T-cell (primary cell): ENCODE measurements at regions not wholly inside any gene's neighbourhood (a gene's known extent, or its start where the extent isn't known, plus 50 kb on each side); places are given as distances from the start of the nearest gene placed in this dataset.

Experiments used
- ATAC-seq, 4 experiments: fragments of 200-7000 bp in 3 of 4; fragments of 150-1000 bp in 1 of 4; cut with Tn5 transposase; replicated peaks in 1 of 4; 1 replicate in 3 of 4; 2 replicates in 1 of 4; pipeline ENCODE4 v1.10.0; 2021; ENCODE audit warnings: moderate library complexity in 3 of 4, mild to moderate bottlenecking in 2 of 4, moderate number of reproducible peaks in 1 of 4
- CTCF ChIA-PET, 2 donors: fragments of 300-600 bp; sonication (Branson Sonifier 250); formaldehyde crosslinking; loops; one replicate each; lab custom pipeline; 2022; ENCODE audit warnings: antibody characterized with exemption in 2 of 2; lab: Charles Lee
- POLR2A ChIA-PET, 2 donors: fragments of 300-600 bp; sonication (Branson Sonifier 250); formaldehyde crosslinking; loops; one replicate each; lab custom pipeline; 2022; ENCODE audit warnings: antibody characterized with exemption in 2 of 2; lab: Charles Lee
- DNase-seq, 35 experiments: peaks; one replicate each; pipeline versions ENCODE4 v3.0.0 to v3.0.0-alpha.2; 2013 to 2023
- H3K27ac ChIP-seq: one replicate; pipeline ENCODE4 v1.5.1; 2013; ENCODE audit warnings: low read length
- H3K27me3 ChIP-seq, 2 experiments: replicated peaks in 1 of 2; 1 replicate in 1 of 2; 2 replicates in 1 of 2; pipeline versions ENCODE4 v1.6.1 to v1.7.0; 2013; ENCODE audit warnings: low read length in 1 of 2, mixed read lengths in 1 of 2; ENCODE audit not compliant: control insufficient read depth in 2 of 2, insufficient read depth in 2 of 2; ENCODE audit errors: extremely low read depth in 1 of 2
- H3K36me3 ChIP-seq, 2 donors: 1 replicate in 1 of 2; 2 replicates in 1 of 2; pipeline versions ENCODE4 v1.6.1 to v1.7.0; 2013; ENCODE audit warnings: low read length in 1 of 2; ENCODE audit not compliant: control insufficient read depth in 2 of 2, insufficient read depth in 1 of 2; ENCODE audit errors: extremely low read depth in 1 of 2
- H3K4me1 ChIP-seq, 2 experiments: 1 replicate in 1 of 2; 2 replicates in 1 of 2; pipeline versions ENCODE4 v1.6.1 to v1.7.0; 2013; ENCODE audit warnings: low read length in 2 of 2, mixed read lengths in 1 of 2; ENCODE audit not compliant: insufficient read depth in 2 of 2, control insufficient read depth in 1 of 2; ENCODE audit errors: extremely low read depth in 1 of 2
- H3K4me3 ChIP-seq, 2 donors: 1 replicate in 1 of 2; 2 replicates in 1 of 2; pipeline versions ENCODE4 v1.5.1 to v1.7.0; 2013; ENCODE audit warnings: mild to moderate bottlenecking in 2 of 2, low read length in 1 of 2, moderate library complexity in 1 of 2; ENCODE audit not compliant: control insufficient read depth in 1 of 2; ENCODE audit errors: extremely low read depth in 1 of 2
- H3K9me3 ChIP-seq: 2 replicates; pipeline ENCODE4 v1.7.0; 2013
- H3K27ac Mint-ChIP-seq, 2 donors: one replicate each; pipeline ENCODE4 v1.8.0; 2020 to 2021; ENCODE audit warnings: mild to moderate bottlenecking in 2 of 2, mixed read lengths in 2 of 2
- H3K27me3 Mint-ChIP-seq, 2 donors: one replicate each; pipeline ENCODE4 v1.8.0; 2021 to 2022; ENCODE audit warnings: mixed read lengths in 2 of 2
- H3K36me3 Mint-ChIP-seq: one replicate; pipeline ENCODE4 v1.8.0; 2021; ENCODE audit warnings: mixed read lengths
- H3K4me1 Mint-ChIP-seq, 3 donors: one replicate each; pipeline ENCODE4 v1.8.0; 2020 to 2022; ENCODE audit warnings: mixed read lengths in 3 of 3, mild to moderate bottlenecking in 1 of 3
- H3K4me3 Mint-ChIP-seq, 3 donors: one replicate each; pipeline ENCODE4 v1.8.0; 2020 to 2022; ENCODE audit warnings: mild to moderate bottlenecking in 3 of 3, mixed read lengths in 3 of 3, moderate library complexity in 3 of 3
- H3K9me3 Mint-ChIP-seq, 3 donors: one replicate each; pipeline ENCODE4 v1.8.0; 2020 to 2022; ENCODE audit warnings: mixed read lengths in 3 of 3
- WGBS: methylation state at CpG from one replicate; pipeline ENCODE4 v1.1.5; 2013; ENCODE audit warnings: missing lambda C conversion rate; ENCODE audit not compliant: insufficient coverage; 5-methylcytosine and 5-hydroxymethylcytosine counted together

- H3K9me3 Mint-ChIP-seq = no peaks in the 10 kb centered on the region
- CTCF ChIA-PET = interaction anchor here in 1 of 2 donors (0.9 to 1.4 kb wide), 3 partner anchors 48 to 378 kb away, joined by 3 to 8 read pairs (median 7); no protein-coding TSS in a partner anchor
- H3K36me3 ChIP-seq = no peaks in the 10 kb centered on the region
- H3K27ac ChIP-seq = peak overlapping the region; percentile 13
- H3K4me1 ChIP-seq = peaks cover 0 to 12% of the 10 kb centered on the region in 2 experiments
- no peaks in the 10 kb centered on the region for H3K9me3 ChIP-seq
- no peaks in the 10 kb centered on the region for H3K27me3 Mint-ChIP-seq
- H3K36me3 Mint-ChIP-seq = no peaks in the 10 kb centered on the region
- no peak overlapping the region for H3K4me3 ChIP-seq
- WGBS = 20% methylated on average over 2 of the region's 7 CpGs
- DNase-seq (peak in 2 of 35 experiments; percentile 0 to 24), ATAC-seq (peak; percentile 52 to 87 (median 72))
- no peak overlapping the region for H3K4me3 Mint-ChIP-seq
- peaks cover 0 to 3% (median 0%) of the 10 kb centered on the region in 3 donors for H3K4me1 Mint-ChIP-seq
- H3K27me3 ChIP-seq = no peaks in the 10 kb centered on the region
- H3K27ac Mint-ChIP-seq = no peak overlapping the region
- POLR2A ChIA-PET = no interaction called here
Observed at GRCh38 chr3:102180280-102180931, 254.4 kb upstream of the ZPLD1 start.

- Mint-ChIP-seq H3K4me1 (peaks cover 0 to 3% (median 0%) of the 10 kb centered on the region in 3 donors), H3K9me3 (no peaks in the 10 kb centered on the region), H3K36me3 (no peaks in the 10 kb centered on the region), H3K4me3 (no peak overlapping the region), H3K27me3 (no peaks in the 10 kb centered on the region), H3K27ac (no peak overlapping the region)
- 75% methylated on average over 3 of the region's 4 CpGs for WGBS
- DNase-seq (no peak), ATAC-seq (no peak)
- ChIA-PET POLR2A (no interaction called here), CTCF (interaction anchor here in 1 of 2 donors (0.9 to 1.4 kb wide), 2 partner anchors 47 to 378 kb away, joined by 3 to 7 read pairs; no protein-coding TSS in a partner anchor)
- H3K27ac ChIP-seq = no peak overlapping the region
- no peaks in the 10 kb centered on the region for H3K27me3 ChIP-seq
- H3K36me3 ChIP-seq = no peaks in the 10 kb centered on the region
- H3K4me1 ChIP-seq = peaks cover 0 to 12% of the 10 kb centered on the region in 2 experiments
- no peak overlapping the region for H3K4me3 ChIP-seq
- H3K9me3 ChIP-seq = no peaks in the 10 kb centered on the region
Observed at GRCh38 chr3:102181175-102181920, 253.5 kb upstream of the ZPLD1 start.

GRCh38 chr3:102182162-102182561 lies 252.7 kb upstream of the ZPLD1 start:
- WGBS = no CpG with 5 or more reads among the region's 5 CpGs
- Mint-ChIP-seq H3K4me3 (no peak overlapping the region), H3K36me3 (no peaks in the 10 kb centered on the region), H3K27me3 (no peaks in the 10 kb centered on the region), H3K9me3 (no peaks in the 10 kb centered on the region), H3K4me1 (peaks cover 0 to 3% (median 0%) of the 10 kb centered on the region in 3 donors), H3K27ac (no peak overlapping the region)
- Histone ChIP-seq H3K4me3 (no peak overlapping the region), H3K36me3 (no peaks in the 10 kb centered on the region), H3K9me3 (no peaks in the 10 kb centered on the region), H3K27ac (no peak overlapping the region), H3K27me3 (no peaks in the 10 kb centered on the region), H3K4me1 (peaks cover 0 to 12% of the 10 kb centered on the region in 2 experiments)
- ATAC-seq (no peak), DNase-seq (no peak)
- ChIA-PET CTCF (interaction anchor here in 1 of 2 donors (0.7 kb wide), 1 partner anchor 47 kb away, joined by 3 read pairs; no protein-coding TSS in a partner anchor), POLR2A (no interaction called here)

GRCh38 chr3:102183186-102183585 lies 251.6 kb upstream of the ZPLD1 start:
- Histone ChIP-seq H3K27ac (no peak overlapping the region), H3K36me3 (no peaks in the 10 kb centered on the region), H3K4me3 (no peak overlapping the region), H3K27me3 (no peaks in the 10 kb centered on the region), H3K4me1 (peaks cover 0 to 12% of the 10 kb centered on the region in 2 experiments), H3K9me3 (no peaks in the 10 kb centered on the region)
- ChIA-PET POLR2A (no interaction called here), CTCF (no interaction called here)
- Mint-ChIP-seq H3K4me1 (peaks cover 0 to 3% (median 0%) of the 10 kb centered on the region in 3 donors), H3K9me3 (no peaks in the 10 kb centered on the region), H3K27me3 (no peaks in the 10 kb centered on the region), H3K27ac (peak overlapping the region in 1 of 2 donors; percentile 5), H3K4me3 (no peak overlapping the region), H3K36me3 (no peaks in the 10 kb centered on the region)
- DNase-seq = no peak
- no peak for ATAC-seq
- no CpG with 5 or more reads among the region's 1 CpG for WGBS

GRCh38 chr3:102183623-102184022 lies 251.2 kb upstream of the ZPLD1 start:
- DNase-seq (no peak), ATAC-seq (no peak)
- WGBS = 100% methylated on average over 1 of the region's 1 CpG
- Mint-ChIP-seq H3K36me3 (no peaks in the 10 kb centered on the region), H3K4me1 (peaks cover 0 to 3% (median 0%) of the 10 kb centered on the region in 3 donors), H3K27ac (peak overlapping the region in 1 of 2 donors; percentile 5), H3K4me3 (no peak overlapping the region), H3K9me3 (no peaks in the 10 kb centered on the region), H3K27me3 (no peaks in the 10 kb centered on the region)
- ChIA-PET POLR2A (no interaction called here), CTCF (no interaction called here)
- no peaks in the 10 kb centered on the region for H3K36me3 ChIP-seq
- H3K4me3 ChIP-seq = no peak overlapping the region
- H3K27ac ChIP-seq = no peak overlapping the region
- H3K9me3 ChIP-seq = no peaks in the 10 kb centered on the region
- H3K4me1 ChIP-seq = peaks cover 0 to 12% of the 10 kb centered on the region in 2 experiments
- no peaks in the 10 kb centered on the region for H3K27me3 ChIP-seq

GRCh38 chr3:102189541-102189940 lies 245.3 kb upstream of the ZPLD1 start:
- CTCF ChIA-PET = no interaction called here
- 100% methylated on average over 1 of the region's 2 CpGs for WGBS
- POLR2A ChIA-PET = interaction anchor here in 1 of 2 donors (0.6 kb wide), 1 partner anchor 92 kb away, joined by 3 read pairs; no protein-coding TSS in a partner anchor
- Histone ChIP-seq H3K27ac (no peak overlapping the region), H3K27me3 (no peaks in the 10 kb centered on the region), H3K9me3 (no peaks in the 10 kb centered on the region), H3K4me3 (no peak overlapping the region), H3K4me1 (no peaks in the 10 kb centered on the region), H3K36me3 (no peaks in the 10 kb centered on the region)
- Mint-ChIP-seq H3K27ac (no peak overlapping the region), H3K36me3 (no peaks in the 10 kb centered on the region), H3K27me3 (no peaks in the 10 kb centered on the region), H3K4me1 (peaks cover 0 to 6% (median 2%) of the 10 kb centered on the region in 3 donors), H3K4me3 (no peak overlapping the region), H3K9me3 (no peaks in the 10 kb centered on the region)
- ATAC-seq (no peak), DNase-seq (no peak)
